Panc1 (cell line): ENCODE measurements at regions not wholly inside any gene's neighbourhood (a gene's known extent, or its start where the extent isn't known, plus 50 kb on each side); places are given as distances from the start of the nearest gene placed in this dataset.

Source experiments
- ATAC-seq: fragments of 200-7000 bp; cut with Tn5 transposase; 2 replicates; pipeline ENCODE4 v1.9.1; 2020; ENCODE audit warnings: mild to moderate bottlenecking, moderate library complexity
- BruUV-seq: library from RNA; stranded (reverse); fragments of 400-500 nt; replicated peaks from 2 replicates; lab custom pipeline; 2021; lab: Mats Ljungman, UMichigan
- CTCF ChIA-PET: fragments of 300-600 bp; sonication (Branson Sonifier 250); formaldehyde crosslinking; loops from one replicate; lab custom pipeline; 2022; ENCODE audit warnings: antibody characterized with exemption; lab: Charles Lee
- POLR2A ChIA-PET: fragments of 300-600 bp; sonication (Branson Sonifier 250); formaldehyde crosslinking; loops from one replicate; lab custom pipeline; 2022; ENCODE audit warnings: antibody characterized with exemption; lab: Charles Lee
- DNase-seq: peaks from one replicate; pipeline ENCODE4 v3.0.0-alpha.2; 2010; ENCODE audit warnings: low read depth, low spot score
- H3K27ac ChIP-seq: 2 replicates; pipeline ENCODE4 v1.5.1; 2011; ENCODE audit warnings: mild to moderate bottlenecking, low read length, inconsistent platforms
- H3K27me3 ChIP-seq: fragments of 200-500 bp; sonication (Bioruptor generic); 2 replicates; pipeline ENCODE4 v1.6.0; 2014; ENCODE audit warnings: low read length, inconsistent platforms; ENCODE audit not compliant: control insufficient read depth, insufficient read depth
- H3K36me3 ChIP-seq: fragments of 200-500 bp; sonication (Bioruptor generic); 2 replicates; pipeline ENCODE4 v1.5.1; 2014; ENCODE audit warnings: inconsistent platforms, mild to moderate bottlenecking, low read length, moderate library complexity; ENCODE audit not compliant: control insufficient read depth, insufficient read depth
- H3K4me1 ChIP-seq: 2 replicates; pipeline ENCODE4 v1.5.1; 2011; ENCODE audit warnings: inconsistent platforms, mild to moderate bottlenecking, low read length, moderate library complexity; ENCODE audit not compliant: control insufficient read depth, insufficient read depth
- H3K4me3 ChIP-seq, 2 experiments: 2 replicates each; pipeline ENCODE4 v1.5.1; 2011 to 2012; ENCODE audit warnings: low read depth in 2 of 2, low read length in 2 of 2, mild to moderate bottlenecking in 2 of 2, inconsistent platforms in 1 of 2, moderate library complexity in 1 of 2
- H3K9me3 ChIP-seq: fragments of 200-500 bp; sonication (Bioruptor generic); 2 replicates; pipeline ENCODE4 v1.5.1; 2014; ENCODE audit warnings: low read depth, mild to moderate bottlenecking, inconsistent platforms, low read length, moderate library complexity; ENCODE audit not compliant: control insufficient read depth, insufficient read depth
- CTCF ChIP-seq: fragments of 450-650 bp; IDR thresholded peaks from 2 replicates; pipeline ENCODE4 v1.5.1; 2017; ENCODE audit warnings: mild to moderate bottlenecking
- POLR2AphosphoS5 ChIP-seq: IDR thresholded peaks from 2 replicates; pipeline ENCODE4 v1.6.1; 2012; ENCODE audit warnings: mild to moderate bottlenecking, low read depth, low read length, moderate library complexity
- REST ChIP-seq, 2 experiments: IDR thresholded peaks; 2 replicates each; pipeline ENCODE4 v1.6.1; 2011 to 2012; ENCODE audit warnings: low read depth in 2 of 2, control low read depth in 1 of 2, low read length in 1 of 2, mild to moderate bottlenecking in 1 of 2, moderate library complexity in 1 of 2; ENCODE audit not compliant: insufficient read depth in 1 of 2
- SIN3A ChIP-seq: IDR thresholded peaks from 2 replicates; pipeline ENCODE4 v1.6.1; 2012; ENCODE audit warnings: low read depth, mild to moderate bottlenecking, low read length, moderate library complexity, borderline replicate concordance; ENCODE audit not compliant: insufficient read depth
- TCF7L2 ChIP-seq: IDR thresholded peaks from 2 replicates; pipeline ENCODE4 v1.6.1; 2011; ENCODE audit warnings: mild to moderate bottlenecking, low read depth, low read length, inconsistent platforms
- in situ Hi-C: cut with HindIII; loops from 2 replicates; pipeline ENCODE4 v1.10.0; 2016; ENCODE audit warnings: low sequenced_read_pairs, low pct_unique_long_range_greater_than_20kb
- intact Hi-C: fragments of 100-400 bp; cut with micrococcal nuclease; formaldehyde crosslinking; loops from one replicate; pipeline ENCODE4 v1.10.0; 2022; ENCODE audit not compliant: unreplicated experiment

GRCh38 chr5:159797261-159797970 is 118.9 kb upstream of the ADRA1B start:
- CTCF ChIA-PET: interaction anchor here (0.7 kb wide), 1 partner anchor 18 kb away, joined by 4 read pairs; no protein-coding TSS in a partner anchor
- H3K27me3 ChIP-seq: no peaks in the 10 kb centered on the region
- DNase-seq (no peak), ATAC-seq (no peak)
- no peak overlapping the region for H3K4me3 ChIP-seq
- H3K27ac ChIP-seq: no peak overlapping the region
- no peak for TF ChIP-seq SIN3A
- TF ChIP-seq CTCF: no peak
- no peak for TF ChIP-seq POLR2AphosphoS5
- TF ChIP-seq TCF7L2: no peak
- no peak for TF ChIP-seq REST (IDR thresholded peaks at IDR 0.05; ENCODE audit: insufficient read depth in 1 of 2, low read depth in 2 of 2, low read length in 1 of 2)
- intact Hi-C loops: no loop called here
- no peaks in the 10 kb centered on the region for H3K36me3 ChIP-seq
- in situ Hi-C loops: no loop called here
- H3K9me3 ChIP-seq: no peaks in the 10 kb centered on the region
- no peaks in the 10 kb centered on the region for H3K4me1 ChIP-seq
- POLR2A ChIA-PET: no interaction called here
- BruUV-seq: no TSS peak

GRCh38 chr5:159799701-159800100 is 116.6 kb upstream of the ADRA1B start:
- TF ChIP-seq POLR2AphosphoS5 (no peak), CTCF (no peak), TCF7L2 (no peak), REST (IDR thresholded peaks at IDR 0.05; ENCODE audit: insufficient read depth in 1 of 2, low read depth in 2 of 2, low read length in 1 of 2) (no peak), SIN3A (no peak)

More at GRCh38 chr5:159799701-159800100, 116.6 kb upstream of the ADRA1B start:
- no peak for ATAC-seq
- H3K27ac ChIP-seq: no peak overlapping the region
- H3K27me3 ChIP-seq: no peaks in the 10 kb centered on the region
- no peaks in the 10 kb centered on the region for H3K4me1 ChIP-seq
- DNase-seq: no peak
- H3K4me3 ChIP-seq: no peak overlapping the region
- intact Hi-C loops (no loop called here), in situ Hi-C loops (no loop called here)
- POLR2A ChIA-PET: interaction anchor here (0.6 kb wide), 1 partner anchor 188 kb away, joined by 6 read pairs; no protein-coding TSS in a partner anchor
- no TSS peak for BruUV-seq
- no peaks in the 10 kb centered on the region for H3K9me3 ChIP-seq
- CTCF ChIA-PET: no interaction called here
- no peaks in the 10 kb centered on the region for H3K36me3 ChIP-seq
